CD4-positive, alpha-beta T cell treated with Interleukin-4 for 1 hour (primary cell): ENCODE measurements at regions not wholly inside any gene's neighbourhood (a gene's known extent, or its start where the extent isn't known, plus 50 kb on each side); places are given as distances from the start of the nearest gene placed in this dataset.

Experiments used
- DNase-seq, 2 donors: peaks; one replicate each; pipeline ENCODE4 v3.0.0-alpha.2; 2020 to 2022

GRCh38 chr7:26520483-26520882, 228.8 kb downstream of the SNX10 start:
- no peak for DNase-seq

DNA sequence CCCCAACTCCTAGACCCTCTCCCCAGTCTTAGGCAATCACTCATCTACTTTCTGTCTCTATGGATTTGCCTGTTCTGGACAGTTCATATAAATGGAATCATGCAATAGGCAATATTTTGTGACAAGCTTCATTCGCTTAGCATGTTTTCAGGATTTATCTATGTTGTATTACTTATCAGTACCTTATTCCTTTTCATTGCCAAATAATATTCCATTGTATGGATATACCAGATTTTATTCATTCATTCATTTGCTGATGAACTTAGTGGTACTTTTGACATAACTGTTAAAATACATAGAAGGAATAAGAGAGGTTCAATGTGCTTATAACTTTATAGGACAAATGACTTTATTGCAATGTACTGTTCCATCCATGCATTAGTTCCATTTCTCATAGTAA, 231.0 kb downstream of the SNX10 start:
- no peak for DNase-seq

DNA sequence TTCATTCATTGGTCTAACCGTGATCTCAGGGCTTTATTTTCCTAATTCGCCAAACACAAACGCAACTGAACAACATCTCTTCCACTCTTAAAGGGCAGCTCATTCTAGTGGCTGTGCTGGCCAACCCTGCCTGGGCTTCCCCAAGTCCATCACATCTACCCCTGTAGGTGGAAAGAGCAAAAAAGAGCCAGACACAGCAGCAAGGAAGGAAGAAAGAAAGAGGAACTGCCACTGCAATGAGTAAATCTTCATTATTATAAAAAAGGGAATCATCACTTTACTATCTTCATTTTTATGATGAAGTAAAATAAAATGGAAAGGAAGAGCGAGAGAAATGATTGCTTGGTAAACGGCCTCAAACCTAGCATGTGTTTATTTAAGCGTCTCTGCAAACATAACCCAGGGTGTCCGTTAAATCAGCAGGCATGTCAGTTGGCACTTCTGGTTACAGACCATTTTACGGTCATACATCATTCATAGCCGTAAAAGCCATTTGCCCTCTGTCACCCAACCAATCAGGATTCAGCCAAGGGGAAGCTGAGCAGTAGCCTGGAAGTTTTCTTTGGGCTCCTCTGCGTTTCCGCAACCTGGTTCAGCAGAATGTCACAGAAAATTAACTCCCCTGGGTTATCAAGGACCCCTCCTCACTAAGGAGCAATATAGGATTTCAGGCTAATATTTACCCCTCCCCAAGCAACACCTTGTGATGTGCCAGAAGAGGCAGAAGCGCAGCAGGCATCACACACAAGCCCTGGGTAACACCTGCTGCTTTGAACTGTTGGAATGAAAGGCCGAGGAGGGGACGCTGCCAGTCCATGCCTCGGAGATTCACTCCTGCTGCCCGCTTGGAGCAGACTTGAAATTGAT, 234.0 kb downstream of the SNX10 start:
- no peak for DNase-seq

DNA sequence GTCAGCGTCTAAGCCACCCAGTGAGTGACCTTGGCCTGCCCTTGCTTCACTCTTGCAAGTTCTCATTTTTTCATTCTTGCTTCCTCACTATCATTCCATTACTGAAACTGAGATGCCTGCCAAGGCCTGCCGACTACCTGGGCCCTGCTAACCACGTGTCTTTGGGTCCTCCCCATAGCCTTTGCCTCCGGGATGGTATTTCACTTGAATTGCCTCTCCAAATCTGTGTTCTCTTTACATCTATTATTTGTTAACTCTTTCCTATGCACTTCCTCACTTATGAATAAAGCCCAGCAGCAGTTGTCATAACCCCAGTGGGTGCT, 234.6 kb downstream of the SNX10 start:
- no peak for DNase-seq

DNA sequence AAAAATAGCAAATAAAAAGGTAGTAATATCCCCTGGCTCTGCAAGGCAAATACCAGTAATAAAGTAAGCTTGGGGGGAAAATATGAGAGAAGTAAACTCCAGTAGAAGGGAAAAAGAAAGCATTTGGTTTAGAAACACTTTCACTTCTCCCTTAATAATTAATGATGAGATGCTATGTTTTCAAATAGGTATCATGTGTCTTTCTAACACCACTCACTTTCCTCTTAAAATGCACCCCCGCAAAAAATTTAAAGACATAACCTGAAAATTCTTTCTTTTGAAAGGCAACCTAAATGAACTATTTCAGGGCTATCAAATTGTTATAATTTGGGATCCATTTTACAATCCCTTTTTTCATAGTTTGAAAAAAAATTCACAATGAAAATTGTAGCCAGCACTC, 240.3 kb downstream of the SNX10 start:
- no peak for DNase-seq

DNA sequence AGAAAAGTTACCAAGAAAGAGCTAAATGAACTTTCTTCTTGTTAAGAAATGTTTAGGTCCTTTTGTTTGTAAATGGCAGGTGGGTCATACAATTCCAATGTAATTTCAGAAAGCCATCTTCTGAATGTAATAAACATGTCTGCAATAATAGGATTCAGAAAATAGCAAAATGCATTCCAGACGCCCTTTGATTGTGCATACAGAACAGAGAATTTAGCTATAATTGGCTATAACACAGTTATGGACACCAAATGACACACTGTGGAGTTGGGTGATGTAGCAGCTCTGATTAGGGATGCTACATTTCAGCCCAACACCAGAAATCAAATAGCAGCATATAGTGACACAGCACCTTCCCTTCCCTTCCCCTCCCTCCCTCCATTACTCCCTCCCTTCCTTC, 240.8 kb downstream of the SNX10 start:
- no peak for DNase-seq

DNA sequence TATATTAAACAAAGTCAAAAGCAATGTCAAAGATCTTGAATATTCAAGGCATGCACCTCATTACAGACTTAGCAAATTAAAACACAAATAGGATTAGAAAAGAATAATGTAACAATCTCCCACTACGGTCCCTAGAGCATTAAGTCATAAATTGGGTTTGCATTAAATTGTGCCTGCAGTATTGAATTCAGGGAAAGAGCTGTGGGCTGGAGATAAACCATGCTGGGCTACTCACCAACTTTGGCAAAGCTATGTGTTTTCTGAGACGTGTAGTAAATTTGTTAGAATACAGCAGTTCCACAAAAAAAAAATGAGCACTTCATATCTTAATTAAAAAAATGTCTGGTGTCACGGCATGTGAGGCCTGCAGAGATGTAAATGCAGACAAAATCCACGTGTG, 241.6 kb downstream of the SNX10 start:
- no peak for DNase-seq

DNA sequence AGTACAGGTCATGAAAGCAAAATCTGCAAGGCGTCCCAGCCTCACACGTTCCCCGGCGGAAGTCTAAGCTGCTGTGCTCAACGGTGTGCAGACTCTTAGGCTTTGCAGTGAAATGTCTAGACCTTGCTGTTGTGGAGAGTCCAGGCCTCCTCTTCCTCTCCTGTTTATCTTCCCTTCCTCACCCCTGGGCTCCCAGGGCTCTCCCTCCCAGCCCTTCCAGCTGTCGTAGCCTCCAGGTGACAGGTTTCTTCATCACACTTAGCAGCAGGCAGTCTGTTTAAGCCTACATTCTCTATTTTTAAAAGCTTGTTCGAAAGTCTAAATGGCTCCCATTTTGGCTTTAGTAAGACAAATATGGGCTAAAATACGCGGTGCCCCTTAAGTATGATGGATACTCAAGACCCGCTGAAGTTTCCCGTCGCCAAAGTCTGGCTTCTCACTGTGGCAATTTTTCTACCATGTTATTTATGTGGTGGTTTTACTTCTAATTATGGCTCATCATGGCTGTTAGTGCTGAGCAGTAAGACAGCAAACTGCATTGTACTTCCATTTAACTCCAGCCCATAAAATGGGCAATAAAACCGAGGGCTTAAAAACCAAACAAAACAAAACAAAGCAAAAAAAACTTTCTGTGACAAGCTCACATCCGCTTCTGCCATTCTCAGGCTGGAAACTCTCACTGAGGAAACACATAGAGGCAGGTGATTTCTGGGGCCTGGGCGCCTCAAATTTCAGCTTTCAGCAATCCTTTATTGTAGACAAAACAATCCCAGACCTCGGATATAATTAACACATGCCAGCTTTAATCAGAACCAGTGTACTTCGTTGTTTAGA, 243.2 kb downstream of the SNX10 start:
- no peak for DNase-seq

DNA sequence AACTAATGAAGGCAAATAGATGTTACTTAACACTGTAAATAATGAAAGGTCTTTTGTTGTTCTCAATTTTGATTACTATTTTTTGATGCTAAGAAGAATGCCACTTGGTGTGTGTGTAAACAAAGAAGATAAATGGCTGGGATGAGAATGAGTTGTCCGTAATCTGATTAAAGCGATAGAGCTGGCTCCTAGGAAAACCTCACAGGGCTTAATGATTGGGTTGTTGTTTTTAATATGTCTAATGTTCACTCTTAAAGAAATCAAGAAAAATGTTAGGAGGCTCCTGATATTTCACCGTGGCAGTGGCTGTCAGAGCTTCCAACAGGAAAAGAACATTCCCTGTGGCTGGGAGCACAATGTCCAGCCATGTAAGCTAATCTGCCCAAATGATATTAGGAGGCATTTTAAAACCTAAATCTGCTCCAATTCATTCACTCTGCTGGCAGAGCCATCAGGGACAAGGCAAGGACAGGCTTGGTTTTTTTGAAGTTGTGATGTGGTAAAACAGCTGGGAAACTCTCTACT, 243.9 kb downstream of the SNX10 start:
- no peak for DNase-seq

DNA sequence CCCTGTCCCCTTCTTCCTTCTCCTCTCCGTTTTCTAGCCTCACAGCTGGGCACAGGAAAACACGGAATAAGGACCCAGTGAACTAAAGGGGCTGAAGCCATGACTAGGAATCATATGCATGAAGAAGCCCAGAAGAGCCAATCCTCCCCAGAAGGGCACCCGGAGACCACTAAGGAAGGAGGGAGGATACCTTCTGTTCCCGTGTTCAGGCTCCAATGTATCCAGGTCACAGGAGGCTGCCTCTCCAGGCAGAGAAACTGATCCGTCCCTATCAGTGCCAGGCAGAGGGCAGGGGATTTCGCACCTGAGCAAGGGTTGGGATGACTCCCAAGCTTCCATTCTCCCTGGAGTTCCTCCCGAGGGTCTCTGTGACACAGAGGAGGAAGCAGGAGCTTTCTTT, 246.6 kb downstream of the SNX10 start:
- no peak for DNase-seq

DNA sequence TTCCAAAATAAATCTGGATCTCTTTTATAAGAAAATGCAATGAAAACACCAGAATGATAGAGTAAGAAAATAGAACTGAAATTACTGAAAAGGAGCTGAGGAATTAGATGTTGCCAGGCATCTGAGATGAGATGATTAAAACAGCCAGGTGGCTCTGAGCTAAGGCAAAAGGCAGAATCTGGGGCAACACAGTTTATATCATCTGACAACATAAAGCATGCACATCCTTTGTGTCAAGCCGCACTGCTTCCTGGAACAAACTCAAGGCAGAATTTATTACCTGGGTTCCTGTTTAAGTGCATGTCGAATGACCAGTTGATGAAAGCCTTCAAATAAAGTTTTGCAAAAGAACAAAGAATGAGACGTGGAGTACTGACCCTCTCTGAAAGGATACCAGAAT, 247.0 kb downstream of the SNX10 start:
- no peak for DNase-seq

GRCh38 chr7:26543340-26543739, 251.7 kb downstream of the SNX10 start:
- DNase-seq = no peak

DNA sequence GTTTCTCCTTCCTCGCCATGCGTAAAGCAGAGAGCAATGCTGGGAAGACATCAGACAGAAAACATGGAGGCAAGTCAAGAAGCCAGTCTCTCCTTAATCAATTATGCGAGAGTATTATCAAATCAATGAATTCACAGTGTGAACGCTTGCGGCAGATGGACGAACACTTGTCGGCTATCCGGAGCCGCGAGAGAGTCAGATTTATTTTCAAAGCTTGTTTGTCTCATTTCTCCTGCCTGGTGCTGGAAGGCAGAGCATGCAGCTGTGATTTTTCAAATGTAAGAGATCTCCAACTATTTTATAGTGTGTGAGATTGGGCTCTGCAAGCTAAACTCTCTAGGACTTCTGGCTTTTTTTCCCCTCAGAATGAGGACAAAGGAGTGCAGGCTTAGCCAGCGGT, 252.3 kb downstream of the SNX10 start:
- DNase-seq = no peak

DNA sequence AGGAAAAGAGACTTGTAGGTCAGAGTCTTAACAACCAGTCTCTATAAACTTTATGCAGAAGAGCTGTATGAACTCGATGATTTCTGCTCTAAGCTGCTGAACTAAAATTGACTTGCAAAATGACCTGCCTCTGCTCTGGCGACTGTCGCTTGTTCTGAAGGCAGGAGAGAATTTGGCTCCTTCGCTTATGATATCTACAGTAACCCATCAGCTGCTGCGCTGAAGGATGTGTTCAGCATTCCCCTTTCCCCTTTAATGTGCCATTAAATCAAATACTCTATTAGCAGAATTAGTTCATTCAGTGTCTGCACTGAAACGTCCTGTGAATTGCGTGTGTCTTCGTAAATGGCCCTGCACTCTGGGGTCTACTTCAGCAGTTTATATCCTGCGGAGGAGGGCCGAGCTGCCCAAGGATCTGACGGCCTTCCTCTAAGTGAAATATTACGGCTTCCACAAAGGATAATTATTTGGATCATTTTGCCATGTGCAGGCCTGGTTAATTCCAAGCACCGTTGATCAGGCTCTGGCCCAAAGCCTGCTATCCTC, 254.9 kb downstream of the SNX10 start:
- no peak for DNase-seq

DNA sequence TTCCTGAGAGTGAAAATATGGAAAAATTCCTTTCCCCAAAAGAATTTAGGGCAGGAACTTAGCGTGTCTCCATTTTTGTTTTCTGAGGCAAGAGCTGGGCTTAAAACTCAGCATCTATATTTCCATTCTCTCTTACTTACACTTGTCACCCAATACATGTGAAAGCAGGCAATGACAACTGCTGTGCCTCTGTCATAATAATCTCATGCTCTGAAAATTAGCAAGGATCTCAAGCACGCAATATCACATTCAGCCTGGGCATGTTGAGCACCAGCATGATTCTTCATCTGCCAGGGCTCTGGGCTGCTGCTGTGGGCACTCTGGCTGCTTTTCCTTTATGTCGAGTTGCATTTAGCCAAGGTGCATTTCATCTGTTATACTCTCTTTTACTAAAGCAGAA, 255.5 kb downstream of the SNX10 start:
- DNase-seq = no peak

DNA sequence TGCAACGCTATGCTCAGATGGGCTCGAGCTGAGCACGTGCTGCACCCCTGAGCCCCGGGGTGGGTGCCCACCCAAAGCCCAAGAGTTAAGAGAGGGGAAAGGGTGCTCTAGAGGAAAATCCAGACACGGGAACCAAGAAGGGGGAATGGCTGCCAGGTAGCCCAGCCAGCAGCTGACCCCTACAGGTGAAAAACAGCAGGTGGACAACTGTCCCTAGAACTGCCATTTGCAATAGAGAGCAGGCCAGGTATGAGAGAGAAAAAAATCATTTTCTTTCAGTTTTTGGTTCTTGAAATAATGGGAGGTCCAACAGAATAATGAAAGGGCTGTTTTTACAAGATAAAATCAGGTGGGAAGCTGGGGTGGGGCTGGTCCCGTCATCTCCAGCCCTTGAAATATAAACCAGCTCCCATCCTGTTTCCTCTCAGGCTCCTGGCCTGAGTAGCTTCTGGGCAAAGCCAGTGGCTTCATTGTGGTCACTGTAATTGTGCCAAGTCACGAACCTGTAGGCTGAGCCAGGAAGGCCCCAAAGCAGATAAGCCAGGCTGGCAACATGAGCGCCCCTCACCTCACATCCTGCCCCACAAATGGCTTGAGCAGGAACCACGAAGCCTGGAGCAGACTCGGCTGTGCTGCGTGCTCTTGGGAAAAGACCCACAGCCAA, 257.8 kb downstream of the SNX10 start:
- no peak for DNase-seq

DNA sequence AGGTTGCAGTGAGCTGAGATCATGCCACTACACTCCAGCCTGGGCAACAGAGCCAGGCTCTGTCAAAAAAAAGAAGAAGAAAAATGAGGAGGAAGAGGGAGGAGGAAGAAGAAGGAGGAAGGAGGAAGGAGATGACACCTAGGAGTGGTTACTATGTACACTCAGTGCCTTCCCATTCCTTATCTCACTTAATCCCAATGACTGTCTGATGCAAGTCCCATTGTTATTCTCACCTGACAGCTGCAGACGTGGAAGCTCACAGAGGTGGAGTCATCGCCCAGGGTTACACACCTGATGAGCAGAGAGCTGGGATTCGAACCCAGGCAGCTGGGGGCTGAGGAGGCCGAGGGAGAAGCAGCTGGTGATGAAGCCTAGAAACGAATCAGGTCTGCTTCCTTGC, 258.8 kb downstream of the SNX10 start:
- no peak for DNase-seq

- DNase-seq = no peak
Observed at GRCh38 chr7:26551740-26552139, 260.1 kb downstream of the SNX10 start.

DNA sequence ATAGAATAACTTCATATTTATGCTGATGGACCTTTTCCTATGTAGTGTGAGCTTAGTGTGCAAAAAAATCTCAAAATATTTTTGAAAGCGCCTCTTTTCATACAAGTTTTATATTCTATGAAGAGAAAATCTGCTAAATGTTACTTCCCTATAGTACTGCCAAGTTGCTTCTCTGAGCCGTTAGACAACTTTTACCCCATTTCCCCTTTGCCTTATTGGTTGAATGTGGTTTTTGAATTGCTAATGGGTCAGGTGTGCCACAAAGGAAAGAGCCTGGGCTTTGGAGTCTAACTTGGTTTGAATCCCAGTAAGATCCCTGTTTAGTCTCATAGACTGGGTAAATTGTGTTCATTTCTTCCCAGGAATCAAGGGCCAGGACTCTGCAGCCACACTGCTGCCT, 261.5 kb downstream of the SNX10 start:
- DNase-seq = no peak

GRCh38 chr7:26553582-26553981, 261.9 kb downstream of the SNX10 start:
- no peak for DNase-seq

DNA sequence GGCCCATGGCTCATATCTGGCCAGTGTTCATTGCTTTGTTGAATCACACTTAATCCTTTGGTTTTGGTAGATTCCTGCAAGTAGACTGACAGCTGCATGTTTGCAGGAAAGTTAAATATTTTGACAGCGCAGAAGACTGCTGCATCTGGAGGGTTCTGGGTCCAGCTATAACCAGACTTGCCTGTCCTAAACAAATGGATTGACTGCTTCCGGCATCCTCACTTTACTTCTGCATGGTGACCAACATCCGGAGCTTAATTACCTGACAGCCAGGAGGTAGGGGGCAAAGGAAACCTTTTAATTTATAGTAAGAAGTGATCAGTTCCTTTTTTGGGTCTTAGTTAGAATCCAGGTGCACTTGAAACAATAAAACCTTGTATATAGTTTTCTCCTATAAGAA, 263.3 kb downstream of the SNX10 start:
- no peak for DNase-seq

DNA sequence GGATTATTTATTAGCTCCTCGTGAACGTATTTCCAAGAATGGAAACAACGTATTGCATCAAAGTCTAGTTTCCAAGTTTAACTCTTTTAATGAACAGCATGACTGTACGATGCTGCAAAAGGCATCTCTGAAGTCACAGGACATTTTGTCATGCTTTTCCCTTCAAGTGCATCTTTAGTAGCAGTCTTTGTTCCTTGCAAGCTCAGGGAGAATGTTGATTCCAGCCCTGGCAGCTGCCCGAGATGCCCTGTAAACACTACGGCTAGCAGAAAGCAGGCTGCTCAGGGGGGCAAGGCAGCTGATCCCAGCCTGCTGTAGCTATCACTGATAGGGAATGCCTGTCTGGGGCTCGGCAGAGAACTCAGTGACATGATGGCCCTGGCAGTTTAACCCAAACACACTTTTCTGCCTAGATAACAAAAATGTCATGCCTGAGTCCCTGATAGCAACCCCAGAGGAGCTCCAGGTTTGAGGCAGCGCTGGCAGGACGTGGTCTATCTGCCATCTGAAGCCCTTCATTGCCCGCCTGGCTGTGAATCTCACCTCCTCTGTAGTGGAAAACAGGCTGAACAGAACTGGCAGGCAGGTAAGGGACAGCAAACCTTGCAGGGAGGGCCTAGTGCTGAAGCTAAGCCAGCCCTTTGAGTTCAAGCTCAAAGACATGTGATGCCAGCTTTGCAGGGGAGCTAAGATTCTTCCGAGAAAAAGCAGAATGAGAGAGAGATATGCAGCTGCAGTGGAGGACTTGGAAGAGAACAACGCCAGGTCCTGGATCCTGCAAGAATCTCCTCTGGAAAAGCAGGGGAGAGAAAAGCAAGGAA, 264.6 kb downstream of the SNX10 start:
- no peak for DNase-seq
